Coronary artery (tissue), 2 donors: ENCODE measurements at regions not wholly inside any gene's neighbourhood (a gene's known extent, or its start where the extent isn't known, plus 50 kb on each side); places are given as distances from the start of the nearest gene placed in this dataset.

Source experiments
- DNase-seq: peaks from one replicate; pipeline ENCODE4 v3.0.0-alpha.2; 2017; ENCODE audit warnings: low spot score
- H3K27ac ChIP-seq, 2 donors: fragments of 200-600 bp; sonication (generic); one replicate each; pipeline ENCODE4 v1.5.1; 2016 to 2019
- H3K4me3 ChIP-seq: fragments of 200-600 bp; sonication (generic); 2 replicates; pipeline ENCODE4 v1.5.1; 2016; ENCODE audit warnings: mild to moderate bottlenecking, moderate library complexity
- CTCF ChIP-seq: fragments of 200-600 bp; sonication (generic); IDR thresholded peaks from one replicate; pipeline ENCODE4 v1.5.1; 2019; ENCODE audit warnings: antibody characterized with exemption

- H3K27ac ChIP-seq, result no peak overlapping the region
- no peak for TF ChIP-seq CTCF
- H3K4me3 ChIP-seq, result no peak overlapping the region
- DNase-seq, result no peak
These were observed 77.6 kb upstream of the ZNF516 start for GRCh38 chr18:76572518-76573247.

GRCh38 chr18:76571689-76572088 is 76.6 kb upstream of the ZNF516 start:
- Histone ChIP-seq H3K4me3 (no peak overlapping the region), H3K27ac (no peak overlapping the region)
- DNase-seq, result no peak
- TF ChIP-seq CTCF, result no peak

- TF ChIP-seq CTCF, result no peak
- no peak overlapping the region for H3K27ac ChIP-seq
- no peak for DNase-seq
- no peak overlapping the region for H3K4me3 ChIP-seq
These were observed 75.8 kb upstream of the ZNF516 start for GRCh38 chr18:76570856-76571255.

- DNase-seq, result no peak
- TF ChIP-seq CTCF, result no peak
- Histone ChIP-seq H3K4me3 (no peak overlapping the region), H3K27ac (no peak overlapping the region)
These were observed 74.8 kb upstream of the ZNF516 start for GRCh38 chr18:76569644-76570419.

GRCh38 chr18:76568731-76569130 is 73.7 kb upstream of the ZNF516 start:
- Histone ChIP-seq H3K4me3 (no peak overlapping the region), H3K27ac (no peak overlapping the region)
- no peak for DNase-seq
- no peak for TF ChIP-seq CTCF

GRCh38 chr18:76567835-76568445 is 72.9 kb upstream of the ZNF516 start:
- DNase-seq, result no peak
- no peak for TF ChIP-seq CTCF
- Histone ChIP-seq H3K27ac (no peak overlapping the region), H3K4me3 (no peak overlapping the region)
